ENCODE measurements at regions not wholly inside any gene's neighbourhood (a gene's known extent, or its start where the extent isn't known, plus 50 kb on each side); places are given as distances from the start of the nearest gene placed in this dataset.

DNA sequence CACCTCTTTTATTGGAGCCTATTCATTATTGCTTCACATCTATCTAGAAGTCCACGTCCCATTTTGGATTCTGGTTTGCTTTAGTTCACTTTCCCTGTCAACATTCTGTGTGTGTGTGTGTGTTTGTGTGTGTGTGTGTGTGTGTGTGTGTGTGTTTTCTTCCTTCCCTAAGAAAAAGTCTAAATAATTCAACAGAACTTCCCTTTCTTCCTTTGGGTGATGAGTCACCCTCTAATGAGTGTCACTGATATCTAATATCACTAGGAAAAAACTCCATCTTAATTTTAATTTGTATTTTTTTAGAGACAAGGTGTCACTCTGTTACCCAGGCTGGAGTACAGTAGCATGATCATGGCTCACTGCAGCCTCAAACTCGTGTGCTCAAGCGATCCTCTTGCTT is 234.2 kb downstream of the TTC8 start (continued):
- no peak for TF ChIP-seq PHF8 (conservative IDR thresholded peaks at IDR 0.05; ENCODE audit: low read depth, low read length)
- no peak for TF ChIP-seq POLR2A (IDR thresholded peaks at IDR 0.05; ENCODE audit: control extremely low read depth in 1 of 2, low read depth in 2 of 2, low read length in 2 of 2)
- no peak for TF ChIP-seq EGR1 (IDR thresholded peaks at IDR 0.05; ENCODE audit: borderline replicate concordance, low read depth, low read length)
- TF ChIP-seq EP300 (IDR thresholded peaks at IDR 0.05; ENCODE audit: borderline replicate concordance in 1 of 2, low read depth in 2 of 2, low read length in 2 of 2) = no peak

Data from H1 (cell line).